Activated gamma-delta T cell treated with Interleukin-2 at 50 U/mL for 16 hours (primary cell): ENCODE measurements at regions not wholly inside any gene's neighbourhood (a gene's known extent, or its start where the extent isn't known, plus 50 kb on each side); places are given as distances from the start of the nearest gene placed in this dataset.

Experiments
- DNase-seq: peaks from one replicate; pipeline ENCODE4 v3.0.0-alpha.2; 2020

DNA sequence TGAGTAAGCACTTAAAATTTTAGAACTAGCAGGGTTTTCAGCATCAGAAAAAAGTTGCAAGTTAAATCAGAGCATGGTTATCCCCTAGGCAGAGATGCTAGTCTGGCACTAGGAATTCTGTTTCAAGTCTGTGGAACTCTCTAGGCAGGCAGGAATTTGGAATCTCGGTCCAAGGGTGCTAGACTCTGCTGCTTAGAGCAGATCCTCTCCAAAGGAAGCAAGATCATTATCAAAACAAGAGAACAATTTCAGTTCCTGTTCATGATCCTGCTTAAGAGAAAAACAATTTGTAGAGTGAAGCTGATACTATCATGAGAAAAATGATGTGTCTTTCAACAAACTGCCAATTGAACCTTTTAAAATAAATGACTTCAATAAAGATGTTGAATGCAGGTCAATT lies 420.7 kb downstream of the KIF4B start:
- DNase-seq: no peak

DNA sequence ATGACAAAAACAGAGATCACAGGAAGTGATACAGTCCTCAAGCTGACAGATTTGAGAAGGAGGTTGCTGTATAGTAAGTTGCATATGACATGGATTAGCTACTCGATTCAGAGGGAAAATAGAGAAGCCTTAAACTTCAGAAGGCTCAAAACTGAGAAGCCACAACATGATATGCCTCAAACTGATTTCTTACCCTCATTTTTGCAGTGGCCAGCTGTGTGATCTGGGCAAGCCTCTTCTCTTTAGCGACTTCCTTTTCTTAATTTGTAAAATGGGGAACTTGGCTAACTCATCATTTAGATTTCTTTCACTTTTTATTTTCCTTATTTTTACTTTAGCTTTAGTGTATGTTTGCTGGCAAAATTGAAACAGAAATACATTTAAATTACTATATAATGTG lies 421.1 kb downstream of the KIF4B start:
- DNase-seq: no peak

DNA sequence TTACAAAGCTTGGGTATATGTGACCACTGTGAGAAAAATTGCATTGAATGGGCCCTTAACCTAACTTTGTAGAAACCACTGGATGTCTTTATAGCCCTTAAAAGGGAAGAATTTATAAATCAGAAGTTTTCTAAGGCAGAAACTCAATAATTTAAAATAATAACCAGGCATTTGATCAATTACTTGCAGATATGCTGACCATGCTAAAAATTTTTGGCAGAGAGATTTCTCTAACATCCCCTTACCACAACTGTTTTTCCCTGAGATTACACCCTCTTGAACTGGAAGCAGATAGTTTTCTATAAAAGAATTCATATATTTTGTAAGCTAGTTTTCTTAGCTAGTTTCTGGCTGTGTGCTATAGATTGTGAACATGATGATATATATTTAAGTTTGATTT lies 428.3 kb downstream of the KIF4B start:
- DNase-seq: no peak

DNA sequence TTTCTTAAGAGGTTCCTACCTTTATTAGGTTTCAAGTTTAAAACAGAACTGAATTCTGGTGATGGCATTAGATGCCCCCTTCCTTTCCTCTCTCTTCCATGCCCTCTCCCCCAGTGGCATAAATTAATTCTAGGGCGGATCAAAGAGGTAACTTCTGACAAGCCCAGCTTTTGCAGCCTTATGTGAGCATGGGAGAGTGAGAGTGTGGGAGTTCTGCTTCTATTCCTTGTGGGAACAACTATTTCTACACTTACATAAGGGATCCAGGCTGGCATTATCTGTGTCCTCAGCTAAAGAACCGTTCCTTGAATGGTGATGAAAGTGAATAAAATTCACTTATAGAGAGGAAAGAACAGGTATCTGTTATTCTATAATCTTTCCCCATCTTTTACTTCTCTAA lies 437.6 kb downstream of the KIF4B start:
- DNase-seq: no peak

- DNase-seq: no peak
Measured at GRCh38 chr5:155455791-155456514, 442.4 kb downstream of the KIF4B start.

- no peak for DNase-seq
Measured at GRCh38 chr5:155459889-155460500, 446.4 kb downstream of the KIF4B start.

- no peak for DNase-seq
Measured at GRCh38 chr5:155460501-155460931, 447.0 kb downstream of the KIF4B start.

- no peak for DNase-seq
Measured at GRCh38 chr5:155461304-155461703, 447.7 kb downstream of the KIF4B start.

DNA sequence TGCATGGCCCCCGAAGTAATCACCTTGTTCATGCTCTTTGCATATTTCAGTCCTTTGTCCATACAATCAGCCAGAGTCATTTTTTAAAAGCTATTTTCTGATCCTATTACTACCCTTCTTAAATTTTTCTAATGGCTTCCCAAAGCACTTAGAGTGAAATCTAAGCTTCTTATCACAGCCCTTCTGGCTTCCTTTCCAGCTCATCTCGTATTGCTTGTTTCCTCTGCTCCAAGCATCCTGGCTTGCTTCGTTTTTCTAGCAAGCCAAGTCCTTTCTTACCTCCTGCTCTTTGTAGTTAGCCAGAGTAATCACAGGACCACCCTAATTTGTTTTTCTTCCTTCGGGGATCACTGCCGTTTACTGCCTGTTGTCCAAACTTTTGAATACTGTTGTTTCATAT lies 453.3 kb downstream of the KIF4B start:
- DNase-seq: no peak

- no peak for DNase-seq
Measured at GRCh38 chr5:155471027-155471426, 457.5 kb downstream of the KIF4B start.

DNA sequence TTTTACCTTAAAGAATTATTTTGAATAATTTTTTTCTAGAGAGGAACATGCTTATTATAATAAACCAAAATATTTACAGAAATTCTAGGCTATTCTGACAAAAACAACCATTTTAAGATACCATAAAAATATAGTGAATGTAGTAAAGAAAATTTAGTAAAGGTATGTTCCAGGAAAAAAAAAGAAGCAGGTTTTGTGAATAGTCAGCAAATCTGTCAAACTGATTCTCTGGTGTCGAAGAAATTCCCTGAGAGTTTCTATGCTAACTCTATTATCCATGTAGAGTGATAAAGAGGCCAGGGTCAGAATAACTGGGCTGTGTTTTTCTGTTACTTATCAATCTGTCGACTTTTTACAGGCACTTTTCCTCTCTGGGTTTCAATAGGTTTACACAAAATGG lies 459.2 kb downstream of the KIF4B start:
- no peak for DNase-seq

DNA sequence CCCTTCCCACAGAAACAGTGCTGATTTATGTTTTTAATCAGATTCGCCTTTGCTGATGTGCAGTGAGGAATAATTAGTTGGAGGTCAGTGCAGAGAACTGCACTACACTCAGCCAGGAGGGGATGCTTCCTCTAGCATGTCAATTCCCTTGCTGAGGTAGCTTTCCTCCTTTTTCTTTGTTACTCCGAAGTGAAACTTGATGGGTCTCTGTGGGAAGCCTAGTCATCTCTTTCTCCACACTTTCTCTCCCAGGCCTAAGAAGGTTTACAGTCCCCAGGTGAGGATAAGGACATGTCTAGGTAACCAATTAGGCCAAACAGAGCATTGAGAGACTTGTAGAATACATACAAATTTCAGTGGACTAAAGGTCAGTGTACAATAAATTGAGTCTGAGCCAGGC lies 461.8 kb downstream of the KIF4B start:
- DNase-seq: no peak

- no peak for DNase-seq
Measured at GRCh38 chr5:155480731-155481131, 467.2 kb downstream of the KIF4B start.

GRCh38 chr5:155481182-155481581 lies 467.6 kb downstream of the KIF4B start:
- no peak for DNase-seq

DNA sequence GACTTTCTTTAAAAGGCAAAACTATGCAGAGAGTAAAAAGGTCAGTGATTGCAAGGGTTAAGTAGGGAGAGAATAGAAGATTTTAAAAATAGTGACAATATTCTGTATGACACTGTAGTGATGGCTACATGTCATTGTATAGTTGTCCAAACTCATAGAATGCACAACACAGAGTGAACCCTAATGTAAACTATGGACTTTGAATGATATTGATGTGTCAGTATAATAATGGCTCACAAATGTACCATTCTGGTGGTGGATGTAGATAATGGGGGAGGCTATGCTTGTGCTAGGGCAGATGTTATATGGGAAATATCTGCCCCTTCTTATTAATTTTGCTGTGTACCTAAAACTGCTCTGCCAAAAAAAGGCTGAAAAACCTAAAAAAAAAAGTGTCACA lies 468.9 kb downstream of the KIF4B start:
- no peak for DNase-seq

GRCh38 chr5:155485386-155485785 lies 471.8 kb downstream of the KIF4B start:
- no peak for DNase-seq

DNA sequence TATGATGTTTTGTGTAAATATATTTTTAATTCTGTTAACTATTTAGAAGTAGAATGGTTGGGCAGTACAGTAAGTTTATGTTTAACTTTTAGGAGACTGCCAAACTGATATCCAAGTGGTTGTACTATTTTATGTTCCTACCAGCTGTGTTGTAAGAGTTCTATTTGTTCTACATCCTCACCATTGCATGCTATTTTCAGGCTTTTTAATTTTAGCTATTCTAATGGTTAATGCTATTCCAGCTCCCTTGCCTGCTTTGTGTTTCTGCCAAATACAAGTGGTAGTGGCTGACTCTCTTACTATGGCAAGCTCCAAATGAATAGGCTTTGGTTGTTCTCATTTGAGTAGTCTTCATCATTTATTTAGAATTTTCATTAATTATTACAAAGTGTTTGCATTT lies 476.4 kb downstream of the KIF4B start:
- no peak for DNase-seq

DNA sequence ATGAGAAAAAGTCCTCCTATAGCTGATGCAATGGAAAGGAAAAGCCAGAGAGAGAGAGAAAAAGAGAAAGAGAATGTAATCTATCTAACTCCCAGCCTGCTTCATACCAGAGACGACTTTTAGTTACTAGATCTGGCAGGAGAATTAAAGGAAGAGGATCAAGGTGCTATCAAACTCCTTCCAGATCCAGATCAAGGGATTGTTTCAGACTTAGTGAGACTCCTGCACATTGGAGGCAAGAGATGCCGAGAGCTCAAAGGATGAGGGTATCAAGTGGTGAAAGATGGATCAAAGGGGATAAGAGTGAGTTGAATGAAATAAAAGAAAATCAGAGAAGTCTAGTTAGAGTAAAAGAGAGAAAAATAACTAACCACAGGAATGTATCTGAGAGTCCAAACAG lies 478.6 kb downstream of the KIF4B start:
- DNase-seq: no peak

GRCh38 chr5:155504606-155505005 lies 491.1 kb downstream of the KIF4B start:
- no peak for DNase-seq

DNA sequence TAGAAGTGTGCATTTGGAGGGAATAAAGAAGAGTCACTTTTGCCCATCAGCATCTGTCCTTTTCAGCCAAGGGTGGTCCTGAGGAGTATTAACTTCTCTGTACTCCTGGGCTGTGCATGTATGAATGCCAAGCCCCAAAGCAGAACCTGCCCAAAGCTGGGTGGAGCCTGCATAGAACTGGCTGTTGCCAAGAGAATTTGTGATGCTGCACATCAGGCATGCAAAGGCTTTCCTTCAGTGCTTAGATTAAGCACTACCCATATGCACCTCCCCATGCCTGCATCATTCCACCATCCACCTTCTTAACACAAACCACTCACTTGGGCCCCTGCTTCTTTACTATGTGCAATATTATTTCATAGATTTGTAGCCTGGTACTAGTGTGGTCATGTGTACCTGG lies 493.8 kb downstream of the KIF4B start:
- no peak for DNase-seq

DNA sequence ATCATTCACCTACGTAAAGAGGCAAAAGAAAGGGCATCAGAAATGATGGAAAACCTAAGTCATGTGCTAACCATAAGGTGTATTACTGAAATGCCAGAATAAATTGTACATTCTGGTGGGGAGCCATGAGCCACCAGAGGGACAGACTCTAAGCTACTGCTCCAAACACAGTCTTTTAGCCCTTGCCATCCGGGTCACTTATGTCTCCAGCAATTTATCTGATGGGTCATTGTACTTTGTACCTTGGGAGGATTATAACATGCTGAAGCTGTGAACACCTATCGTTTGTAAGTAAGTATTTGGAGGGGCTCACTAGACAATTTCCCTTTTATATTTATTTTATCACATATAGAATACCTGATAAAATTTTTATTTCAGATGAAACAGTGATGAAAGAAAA lies 495.1 kb downstream of the KIF4B start:
- DNase-seq: no peak

DNA sequence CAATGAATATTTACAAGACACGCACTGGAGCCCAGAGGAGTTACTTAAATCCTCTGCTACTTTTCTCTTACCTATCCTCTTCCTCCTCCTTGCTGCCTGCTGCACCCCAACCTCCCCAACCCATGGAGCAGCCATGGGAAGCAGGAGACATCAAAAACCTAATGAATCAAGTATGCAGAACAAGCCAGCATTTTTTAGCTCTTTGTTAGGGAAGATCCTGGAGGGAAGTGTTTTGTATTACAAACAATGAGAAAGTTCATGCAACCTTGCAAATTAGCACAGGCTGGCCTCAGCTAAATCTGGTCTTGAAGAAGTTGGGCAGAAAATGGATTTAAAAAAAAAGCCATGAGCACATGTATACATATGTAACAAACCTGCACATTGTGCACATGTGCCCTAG lies 498.8 kb downstream of the KIF4B start:
- DNase-seq: no peak

- DNase-seq: no peak
Measured at GRCh38 chr5:155514105-155514563, 500.6 kb downstream of the KIF4B start.

GRCh38 chr5:155522540-155522939 lies 509.0 kb downstream of the KIF4B start:
- no peak for DNase-seq

GRCh38 chr5:155529362-155529761 lies 515.8 kb downstream of the KIF4B start:
- no peak for DNase-seq
